ENCODE measurements at regions not wholly inside any gene's neighbourhood (a gene's known extent, or its start where the extent isn't known, plus 50 kb on each side); places are given as distances from the start of the nearest gene placed in this dataset.
"Not testable (repeated sequence)": the region's sequence is repeated elsewhere in the genome, so short reads cannot be mapped to it uniquely, and the experiment has no call there.

GRCh38 chr9:1890816-1891215, 124.3 kb upstream of the SMARCA2 start:
- H3K4me1 ChIP-seq (ENCODE audit: control insufficient read depth in 1 of 2, insufficient read depth in 2 of 2, low read length in 2 of 2): no peaks in the 10 kb centered on the region
- intact Hi-C loops (cut with micrococcal nuclease): no loop called here
- peaks cover 0 to 5% (median 0%) of the 10 kb centered on the region in 7 donors for H3K9me3 Mint-ChIP-seq

GRCh38 chr9:1903080-1903704, 112.0 kb upstream of the SMARCA2 start:
- H3K9ac ChIP-seq (ENCODE audit: insufficient read depth, low read length, poor library complexity, severe bottlenecking); H3K4me2 ChIP-seq (replicated peaks; ENCODE audit: extremely low read depth, low read length, poor library complexity, severe bottlenecking); H3K4me1 Mint-ChIP-seq; H3K36me3 ChIP-seq (replicated peaks in 1 of 2; ENCODE audit: control insufficient read depth in 1 of 2, insufficient read depth in 2 of 2, low read length in 2 of 2); H3K27ac Mint-ChIP-seq; H3K27me3 Mint-ChIP-seq (ENCODE audit: low read depth in 3 of 3); intact Hi-C loops (cut with micrococcal nuclease); H3K27ac ChIP-seq (ENCODE audit: low read depth in 1 of 2, low read length in 2 of 2); H3K79me2 ChIP-seq (ENCODE audit: insufficient read depth, low read length); H3K4me3 Mint-ChIP-seq; H3K4me3 ChIP-seq (replicated peaks in 1 of 3; ENCODE audit: low read depth in 2 of 3, low read length in 3 of 3); H3K27me3 ChIP-seq (ENCODE audit: control insufficient read depth in 2 of 2, insufficient read depth in 2 of 2, low read length in 2 of 2); H2AFZ ChIP-seq (ENCODE audit: insufficient read depth, low read depth, low read length, poor library complexity, severe bottlenecking); H4K20me1 ChIP-seq (ENCODE audit: insufficient read depth, low read length); H3K36me3 Mint-ChIP-seq; DNase-seq; H3K4me1 ChIP-seq (ENCODE audit: control insufficient read depth in 1 of 2, insufficient read depth in 2 of 2, low read length in 2 of 2): not testable (repeated sequence)
- peaks cover 14 to 20% of the 10 kb centered on the region in 2 donors for H3K9me3 ChIP-seq (replicated peaks in 1 of 2; ENCODE audit: control insufficient read depth in 1 of 2, insufficient read depth in 1 of 2, low read length in 2 of 2)
- peaks cover 18 to 34% (median 25%) of the 10 kb centered on the region in 7 donors for H3K9me3 Mint-ChIP-seq
- 50% methylated on average over 2 of the region's 6 CpGs for WGBS (ENCODE audit: insufficient coverage)

More at GRCh38 chr9:1890816-1891215, 124.3 kb upstream of the SMARCA2 start:
- Histone ChIP-seq H3K9me3 (replicated peaks in 1 of 2; ENCODE audit: control insufficient read depth in 1 of 2, insufficient read depth in 1 of 2, low read length in 2 of 2) (no peaks in the 10 kb centered on the region), H3K36me3 (replicated peaks in 1 of 2; ENCODE audit: control insufficient read depth in 1 of 2, insufficient read depth in 2 of 2, low read length in 2 of 2) (no peaks in the 10 kb centered on the region), H2AFZ (ENCODE audit: insufficient read depth, low read depth, low read length, poor library complexity, severe bottlenecking) (no peak overlapping the region), H4K20me1 (ENCODE audit: insufficient read depth, low read length) (no peaks in the 10 kb centered on the region), H3K27ac (ENCODE audit: low read depth in 1 of 2, low read length in 2 of 2) (no peak overlapping the region), H3K4me3 (replicated peaks in 1 of 3; ENCODE audit: low read depth in 2 of 3, low read length in 3 of 3) (no peak overlapping the region), H3K27me3 (ENCODE audit: control insufficient read depth in 2 of 2, insufficient read depth in 2 of 2, low read length in 2 of 2) (no peaks in the 10 kb centered on the region), H3K4me2 (replicated peaks; ENCODE audit: extremely low read depth, low read length, poor library complexity, severe bottlenecking) (no peak overlapping the region), H3K9ac (ENCODE audit: insufficient read depth, low read length, poor library complexity, severe bottlenecking) (no peak overlapping the region), H3K79me2 (ENCODE audit: insufficient read depth, low read length) (no peaks in the 10 kb centered on the region)
- no peak for DNase-seq
- H3K4me3 Mint-ChIP-seq: no peak overlapping the region
- TF ChIP-seq CTCF (IDR thresholded peaks at IDR 0.05): no peak
- H3K36me3 Mint-ChIP-seq: no peaks in the 10 kb centered on the region
- H3K4me1 Mint-ChIP-seq: no peaks in the 10 kb centered on the region
- no CpG with 5 or more reads among the region's 3 CpGs for WGBS (ENCODE audit: insufficient coverage)
- peaks cover 0 to 2% (median 1%) of the 10 kb centered on the region in 3 donors for H3K27me3 Mint-ChIP-seq (ENCODE audit: low read depth in 3 of 3)
- no peak overlapping the region for H3K27ac Mint-ChIP-seq

Measured in CD14-positive monocyte (primary cell).